Non-pigmented ciliary epithelial cell (primary cell): ENCODE measurements at regions not wholly inside any gene's neighbourhood (a gene's known extent, or its start where the extent isn't known, plus 50 kb on each side); places are given as distances from the start of the nearest gene placed in this dataset.
"Not testable (repeated sequence)": the region's sequence is repeated elsewhere in the genome, so short reads cannot be mapped to it uniquely, and the experiment has no call there.

Source experiments
- DNase-seq: peaks from one replicate; pipeline ENCODE4 v3.0.0-alpha.2; 2010; ENCODE audit warnings: low read depth

GRCh38 chr5:167050568-167051401 is 1240.7 kb upstream of the WWC1 start:
- no peak for DNase-seq

GRCh38 chr5:167051402-167051768 is 1240.1 kb upstream of the WWC1 start:
- no peak for DNase-seq

GRCh38 chr5:167052791-167053190 is 1238.7 kb upstream of the WWC1 start:
- DNase-seq, result no peak

- DNase-seq, result no peak
Observed at GRCh38 chr5:167057665-167058064, 1233.8 kb upstream of the WWC1 start.

GRCh38 chr5:167061695-167062094 is 1229.8 kb upstream of the WWC1 start:
- DNase-seq, result no peak

GRCh38 chr5:167063116-167063515 is 1228.3 kb upstream of the WWC1 start:
- DNase-seq, result no peak

GRCh38 chr5:167063788-167064187 is 1227.7 kb upstream of the WWC1 start:
- no peak for DNase-seq

- peak; percentile 3 for DNase-seq
Observed at GRCh38 chr5:167064198-167064776, 1227.2 kb upstream of the WWC1 start.

- no peak for DNase-seq
Observed at GRCh38 chr5:167065794-167066193, 1225.7 kb upstream of the WWC1 start.

GRCh38 chr5:167071981-167072610 is 1219.3 kb upstream of the WWC1 start:
- no peak for DNase-seq

GRCh38 chr5:167081561-167081960 is 1209.9 kb upstream of the WWC1 start:
- no peak for DNase-seq

- DNase-seq, result peak; percentile 1
Observed at GRCh38 chr5:167096816-167097215, 1194.6 kb upstream of the WWC1 start.

GRCh38 chr5:167104351-167104750 is 1187.1 kb upstream of the WWC1 start:
- DNase-seq, result no peak

GRCh38 chr5:167105941-167106340 is 1185.5 kb upstream of the WWC1 start:
- no peak for DNase-seq

GRCh38 chr5:167107684-167108083 is 1183.8 kb upstream of the WWC1 start:
- no peak for DNase-seq

- not testable (repeated sequence) for DNase-seq
Observed at GRCh38 chr5:167108266-167108665, 1183.2 kb upstream of the WWC1 start.

GRCh38 chr5:167112556-167112955 is 1178.9 kb upstream of the WWC1 start:
- DNase-seq, result no peak

GRCh38 chr5:167122267-167122666 is 1169.2 kb upstream of the WWC1 start:
- DNase-seq, result no peak

GRCh38 chr5:167123126-167123525 is 1168.3 kb upstream of the WWC1 start:
- DNase-seq, result no peak

- no peak for DNase-seq
Observed at GRCh38 chr5:167128581-167128980, 1162.9 kb upstream of the WWC1 start.

- no peak for DNase-seq
Observed at GRCh38 chr5:167140548-167141291, 1150.7 kb upstream of the WWC1 start.

- no peak for DNase-seq
Observed at GRCh38 chr5:167143716-167144115, 1147.7 kb upstream of the WWC1 start.

GRCh38 chr5:167145841-167146240 is 1145.6 kb upstream of the WWC1 start:
- no peak for DNase-seq
